ENCODE measurements at regions not wholly inside any gene's neighbourhood (a gene's known extent, or its start where the extent isn't known, plus 50 kb on each side); places are given as distances from the start of the nearest gene placed in this dataset.

DNA sequence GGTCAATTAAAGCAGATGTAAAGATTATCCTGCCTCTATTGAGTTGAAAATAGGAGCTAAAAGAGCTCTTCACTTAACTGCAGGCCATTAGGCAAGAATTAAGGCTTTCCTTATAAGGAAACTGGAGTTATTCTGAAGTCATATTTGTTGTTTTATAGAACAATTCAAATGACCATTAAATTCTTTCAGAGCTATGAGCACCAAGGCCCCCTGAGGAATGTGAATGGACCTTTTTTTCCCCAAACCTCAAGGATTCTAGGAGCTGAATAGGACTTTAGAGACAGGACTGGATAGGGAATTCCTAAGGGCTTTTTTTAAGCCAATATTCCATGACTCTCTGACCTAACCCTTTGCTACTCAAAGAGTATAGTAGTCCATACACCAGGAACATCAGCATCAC is 565.7 kb upstream of the BTBD3 start:
- H3F3A ChIP-seq (replicated peaks; ENCODE audit: insufficient read depth), result no peaks in the 10 kb centered on the region
- H3K9ac ChIP-seq, result no peak overlapping the region
- no peaks in the 10 kb centered on the region for H3K79me2 ChIP-seq (ENCODE audit: insufficient read depth)
- H3K36me3 ChIP-seq (replicated peaks in 1 of 2; ENCODE audit: control insufficient read depth in 1 of 2, insufficient read depth in 2 of 2, low read length in 1 of 2), result no peaks in the 10 kb centered on the region
- no peaks in the 10 kb centered on the region for H3K4me1 ChIP-seq (ENCODE audit: control insufficient read depth in 1 of 2, insufficient read depth in 2 of 2, low read depth in 1 of 2, low read length in 1 of 2)
- no peak overlapping the region for H3K4me3 ChIP-seq (ENCODE audit: low read depth in 2 of 2, low read length in 1 of 2)
- no peaks in the 10 kb centered on the region for H3K9me3 ChIP-seq
- H3K27me3 ChIP-seq (ENCODE audit: insufficient read depth), result no peaks in the 10 kb centered on the region; the same call in 1 of the 2 replicates
- ChIA-PET POLR2A (no interaction called here), CTCF (interaction anchor here (0.9 kb wide), 2 partner anchors 11 to 20 kb away, joined by 3 read pairs; no protein-coding TSS in a partner anchor)
- TF ChIP-seq NRF1 (IDR thresholded peaks at IDR 0.05; ENCODE audit: low read depth, low read length), result no peak
- no peak for TF ChIP-seq CHD2 (IDR thresholded peaks at IDR 0.05; ENCODE audit: low read length, partially characterized antibody)
- TF ChIP-seq GATA2 (CRISPR knock-in tag; IDR thresholded peaks at IDR 0.05), result no peak
- TF ChIP-seq GABPA (IDR thresholded peaks at IDR 0.05; ENCODE audit: low read depth), result no peak
- TF ChIP-seq, protein P1, sequence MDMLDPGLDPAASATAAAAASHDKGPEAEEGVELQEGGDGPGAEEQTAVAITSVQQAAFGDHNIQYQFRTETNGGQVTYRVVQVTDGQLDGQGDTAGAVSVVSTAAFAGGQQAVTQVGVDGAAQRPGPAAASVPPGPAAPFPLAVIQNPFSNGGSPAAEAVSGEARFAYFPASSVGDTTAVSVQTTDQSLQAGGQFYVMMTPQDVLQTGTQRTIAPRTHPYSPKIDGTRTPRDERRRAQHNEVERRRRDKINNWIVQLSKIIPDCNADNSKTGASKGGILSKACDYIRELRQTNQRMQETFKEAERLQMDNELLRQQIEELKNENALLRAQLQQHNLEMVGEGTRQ (IDR thresholded peaks at IDR 0.05; ENCODE audit: borderline replicate concordance, low read depth, low read length), result no peak
- TF ChIP-seq POLR2AphosphoS5 (IDR thresholded peaks at IDR 0.05; ENCODE audit: low read depth, low read length), result no peak
- no peak for TF ChIP-seq IRF3 (IDR thresholded peaks at IDR 0.05; ENCODE audit: low read depth, low read length)
- TF ChIP-seq RAD21 (IDR thresholded peaks at IDR 0.05; ENCODE audit: low read length), result no peak
- TF ChIP-seq, protein P2, sequence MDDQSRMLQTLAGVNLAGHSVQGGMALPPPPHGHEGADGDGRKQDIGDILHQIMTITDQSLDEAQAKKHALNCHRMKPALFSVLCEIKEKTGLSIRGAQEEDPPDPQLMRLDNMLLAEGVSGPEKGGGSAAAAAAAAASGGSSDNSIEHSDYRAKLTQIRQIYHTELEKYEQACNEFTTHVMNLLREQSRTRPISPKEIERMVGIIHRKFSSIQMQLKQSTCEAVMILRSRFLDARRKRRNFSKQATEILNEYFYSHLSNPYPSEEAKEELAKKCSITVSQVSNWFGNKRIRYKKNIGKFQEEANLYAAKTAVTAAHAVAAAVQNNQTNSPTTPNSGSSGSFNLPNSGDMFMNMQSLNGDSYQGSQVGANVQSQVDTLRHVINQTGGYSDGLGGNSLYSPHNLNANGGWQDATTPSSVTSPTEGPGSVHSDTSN (IDR thresholded peaks at IDR 0.05), result no peak
- no peak for TF ChIP-seq MEF2A (IDR thresholded peaks at IDR 0.05; ENCODE audit: borderline replicate concordance, low read depth)
- TF ChIP-seq ELF1 (IDR thresholded peaks at IDR 0.05), result no peak
- no peak for TF ChIP-seq RFX5 (IDR thresholded peaks at IDR 0.05; ENCODE audit: low read length)
- TF ChIP-seq YY1 (IDR thresholded peaks at IDR 0.05; ENCODE audit: low read depth), result no peak
- TF ChIP-seq FOXM1 (IDR thresholded peaks at IDR 0.05; ENCODE audit: low read depth), result no peak
- TF ChIP-seq TAF1 (IDR thresholded peaks at IDR 0.05; ENCODE audit: borderline replicate concordance, low read depth, low read length), result no peak
- TF ChIP-seq, protein P3, sequence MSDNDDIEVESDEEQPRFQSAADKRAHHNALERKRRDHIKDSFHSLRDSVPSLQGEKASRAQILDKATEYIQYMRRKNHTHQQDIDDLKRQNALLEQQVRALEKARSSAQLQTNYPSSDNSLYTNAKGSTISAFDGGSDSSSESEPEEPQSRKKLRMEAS (IDR thresholded peaks at IDR 0.05; ENCODE audit: low read depth), result no peak
- TF ChIP-seq MXI1 (IDR thresholded peaks at IDR 0.05; ENCODE audit: low read depth, low read length), result no peak
- no peak overlapping the region for H3K4me2 ChIP-seq
- no peak overlapping the region for H2AFZ ChIP-seq (ENCODE audit: low read depth)
- H4K20me1 ChIP-seq (ENCODE audit: insufficient read depth), result no peaks in the 10 kb centered on the region
- no peak overlapping the region for H3K27ac ChIP-seq (ENCODE audit: low read depth in 2 of 2, low read length in 1 of 2)
- DNase-seq, result no peak
- H3K9me2 ChIP-seq, result no peaks in the 10 kb centered on the region

DNA sequence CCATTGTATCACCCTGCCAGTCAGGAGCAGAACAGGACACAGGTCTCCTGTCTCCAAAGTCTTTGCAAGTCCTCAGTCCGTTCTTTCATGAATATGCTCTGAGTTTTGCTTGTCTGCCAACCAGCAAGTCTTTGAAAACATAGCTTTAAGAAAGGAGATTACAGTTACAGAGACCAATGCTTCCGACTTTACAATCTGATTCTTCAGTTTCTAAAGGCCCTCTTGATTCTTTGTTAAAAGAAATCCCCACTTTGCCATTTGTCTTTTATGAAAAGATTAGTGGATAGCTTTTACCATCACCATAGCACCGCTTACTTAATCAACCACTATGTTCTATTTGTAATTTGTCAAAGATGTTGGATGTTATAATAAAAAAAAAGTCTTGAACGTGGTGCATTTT is 562.8 kb upstream of the BTBD3 start:
- H3K9me3 ChIP-seq, result no peaks in the 10 kb centered on the region
- WGBS (ENCODE audit: low lambda C conversion rate), result 39% methylated on average over 4 of the region's 4 CpGs
- H3K4me2 ChIP-seq, result no peak overlapping the region
- H3K36me3 ChIP-seq (replicated peaks in 1 of 2; ENCODE audit: control insufficient read depth in 1 of 2, insufficient read depth in 2 of 2, low read length in 1 of 2), result no peaks in the 10 kb centered on the region
- no peaks in the 10 kb centered on the region for H3F3A ChIP-seq (replicated peaks; ENCODE audit: insufficient read depth)
- no peaks in the 10 kb centered on the region for H4K20me1 ChIP-seq (ENCODE audit: insufficient read depth)
- H3K4me3 ChIP-seq (ENCODE audit: low read depth in 2 of 2, low read length in 1 of 2), result no peak overlapping the region
- H3K27ac ChIP-seq (ENCODE audit: low read depth in 2 of 2, low read length in 1 of 2), result no peak overlapping the region
- CTCF ChIA-PET, result no interaction called here
- no peaks in the 10 kb centered on the region for H3K27me3 ChIP-seq (ENCODE audit: insufficient read depth)
- no peaks in the 10 kb centered on the region for H3K79me2 ChIP-seq (ENCODE audit: insufficient read depth)
- H3K4me1 ChIP-seq (ENCODE audit: control insufficient read depth in 1 of 2, insufficient read depth in 2 of 2, low read depth in 1 of 2, low read length in 1 of 2), result no peaks in the 10 kb centered on the region
- H3K9me2 ChIP-seq, result no peaks in the 10 kb centered on the region
- POLR2A ChIA-PET, result no interaction called here
- no peak for DNase-seq
- H2AFZ ChIP-seq (ENCODE audit: low read depth), result no peak overlapping the region
- no peak overlapping the region for H3K9ac ChIP-seq
- no peak for TF ChIP-seq POLR2AphosphoS5 (IDR thresholded peaks at IDR 0.05; ENCODE audit: low read depth, low read length)
- TF ChIP-seq RCOR1 (IDR thresholded peaks at IDR 0.05; ENCODE audit: low read length), result no peak
- TF ChIP-seq FOXJ3 (CRISPR knock-in tag; IDR thresholded peaks at IDR 0.05), result no peak
- no peak for TF ChIP-seq TAF1 (IDR thresholded peaks at IDR 0.05; ENCODE audit: borderline replicate concordance, low read depth, low read length)
- no peak for TF ChIP-seq NRF1 (IDR thresholded peaks at IDR 0.05; ENCODE audit: low read depth, low read length)
- no peak for TF ChIP-seq SMC3 (IDR thresholded peaks at IDR 0.05; ENCODE audit: low read depth, low read length)
- no peak for TF ChIP-seq NFIC (IDR thresholded peaks at IDR 0.05; ENCODE audit: borderline replicate concordance)
- TF ChIP-seq REST (IDR thresholded peaks at IDR 0.05; ENCODE audit: low read depth, low read length), result no peak
- TF ChIP-seq TCF12 (IDR thresholded peaks at IDR 0.05), result no peak
- no peak for TF ChIP-seq JUND (IDR thresholded peaks at IDR 0.05)
- no peak for TF ChIP-seq MXI1 (IDR thresholded peaks at IDR 0.05; ENCODE audit: low read depth, low read length)
- TF ChIP-seq MEF2A (IDR thresholded peaks at IDR 0.05; ENCODE audit: borderline replicate concordance, low read depth), result no peak
